Fibroblast of mammary gland (primary cell): ENCODE measurements at regions not wholly inside any gene's neighbourhood (a gene's known extent, or its start where the extent isn't known, plus 50 kb on each side); places are given as distances from the start of the nearest gene placed in this dataset.

Experiments used
- DNase-seq: peaks from one replicate; pipeline ENCODE4 v3.0.0-alpha.2; 2010; ENCODE audit warnings: low read depth
- H3K4me3 ChIP-seq: 2 replicates; pipeline ENCODE4 v1.5.1; 2011; ENCODE audit warnings: low read depth, mild to moderate bottlenecking, low read length, moderate library complexity; ENCODE audit not compliant: control insufficient read depth
- TF ChIP-seq, protein P1 (sequence below): conservative IDR thresholded peaks from 2 replicates; pipeline ENCODE4 v1.5.1; 2011; ENCODE audit warnings: low read depth, low read length, inconsistent platforms; ENCODE audit not compliant: control insufficient read depth, insufficient read depth

DNA sequence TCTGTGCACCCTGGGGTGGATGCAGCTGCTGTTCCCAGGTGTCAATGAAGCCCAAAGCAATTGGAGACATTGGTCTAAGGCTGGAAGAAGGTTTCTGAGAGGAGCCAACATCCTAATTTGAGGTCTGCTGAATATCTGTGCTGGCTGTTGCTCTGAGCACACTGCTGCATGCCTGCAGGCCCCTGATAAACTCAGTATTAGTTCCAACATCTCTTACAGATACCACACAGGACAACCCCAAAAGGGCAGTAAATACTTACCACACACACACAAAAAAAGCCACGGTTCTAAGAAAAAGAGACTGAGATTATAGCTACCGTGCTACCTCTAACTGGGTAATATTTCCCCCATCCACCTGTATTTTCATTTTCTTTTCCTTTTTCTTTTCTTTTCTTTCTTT is 164.3 kb upstream of the SOX4 start:
- TF ChIP-seq, protein P1, sequence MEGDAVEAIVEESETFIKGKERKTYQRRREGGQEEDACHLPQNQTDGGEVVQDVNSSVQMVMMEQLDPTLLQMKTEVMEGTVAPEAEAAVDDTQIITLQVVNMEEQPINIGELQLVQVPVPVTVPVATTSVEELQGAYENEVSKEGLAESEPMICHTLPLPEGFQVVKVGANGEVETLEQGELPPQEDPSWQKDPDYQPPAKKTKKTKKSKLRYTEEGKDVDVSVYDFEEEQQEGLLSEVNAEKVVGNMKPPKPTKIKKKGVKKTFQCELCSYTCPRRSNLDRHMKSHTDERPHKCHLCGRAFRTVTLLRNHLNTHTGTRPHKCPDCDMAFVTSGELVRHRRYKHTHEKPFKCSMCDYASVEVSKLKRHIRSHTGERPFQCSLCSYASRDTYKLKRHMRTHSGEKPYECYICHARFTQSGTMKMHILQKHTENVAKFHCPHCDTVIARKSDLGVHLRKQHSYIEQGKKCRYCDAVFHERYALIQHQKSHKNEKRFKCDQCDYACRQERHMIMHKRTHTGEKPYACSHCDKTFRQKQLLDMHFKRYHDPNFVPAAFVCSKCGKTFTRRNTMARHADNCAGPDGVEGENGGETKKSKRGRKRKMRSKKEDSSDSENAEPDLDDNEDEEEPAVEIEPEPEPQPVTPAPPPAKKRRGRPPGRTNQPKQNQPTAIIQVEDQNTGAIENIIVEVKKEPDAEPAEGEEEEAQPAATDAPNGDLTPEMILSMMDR = no peak
- no peak overlapping the region for H3K4me3 ChIP-seq
- no peak for DNase-seq

DNA sequence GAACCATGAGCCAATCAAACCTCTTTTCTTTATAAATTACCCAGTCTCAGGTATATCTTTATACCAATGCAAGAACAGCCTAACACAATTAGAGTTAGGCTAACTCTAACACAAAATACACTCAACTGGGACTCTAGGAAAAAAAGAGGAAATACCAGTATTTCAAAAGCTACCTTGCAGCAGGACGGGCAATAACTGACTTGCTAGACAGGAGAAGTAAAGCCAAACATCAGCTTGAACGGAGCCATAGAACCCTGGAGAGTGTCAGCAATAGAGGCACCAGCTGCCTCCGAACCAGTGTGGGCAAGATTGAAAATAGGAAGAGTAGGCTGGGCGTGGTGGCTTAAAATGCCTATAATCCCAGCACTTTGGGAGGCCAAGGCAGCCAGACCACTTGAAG is 162.0 kb upstream of the SOX4 start:
- TF ChIP-seq, protein P1 = no peak
- no peak overlapping the region for H3K4me3 ChIP-seq
- DNase-seq = no peak

DNA sequence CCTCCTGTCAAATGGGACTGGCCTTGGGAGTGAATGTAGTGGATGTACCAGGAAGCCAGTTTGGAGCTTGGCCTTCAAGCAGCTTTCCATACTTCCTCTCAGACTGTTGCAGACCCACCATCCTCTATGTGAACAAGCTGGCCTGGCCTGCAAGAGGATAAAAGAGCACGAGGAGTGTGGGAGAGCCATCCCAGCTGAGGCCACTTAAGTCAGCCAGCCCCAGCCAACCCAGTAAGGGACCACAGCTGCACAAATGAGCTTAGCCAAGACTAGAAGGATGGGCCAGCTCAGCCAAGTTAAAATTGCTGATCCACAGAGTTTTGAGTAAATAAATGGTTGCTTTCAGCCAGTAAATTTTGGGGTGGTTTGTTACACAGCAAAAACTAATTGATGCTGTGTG is 156.9 kb upstream of the SOX4 start:
- DNase-seq = no peak
- no peak overlapping the region for H3K4me3 ChIP-seq
- TF ChIP-seq, protein P1 = no peak

DNA sequence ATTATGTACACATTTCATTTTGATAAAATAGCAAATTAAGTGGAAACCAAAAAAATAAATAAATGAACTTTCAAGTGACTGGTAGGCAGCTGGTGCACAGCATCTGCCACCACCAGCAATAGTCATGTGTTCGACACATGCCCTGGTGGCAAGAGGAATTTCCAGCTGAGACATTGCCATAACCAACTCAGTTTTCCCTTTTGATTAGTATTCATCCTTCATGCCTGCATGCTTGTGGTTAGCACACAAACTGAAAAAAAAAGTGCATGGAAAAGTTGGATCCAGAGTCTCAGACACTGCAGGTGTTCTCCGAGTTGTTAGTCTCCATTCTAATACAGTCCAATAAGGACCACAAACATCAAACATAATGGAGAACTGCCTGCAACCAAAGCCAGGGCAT is 156.0 kb upstream of the SOX4 start:
- no peak for DNase-seq
- no peak overlapping the region for H3K4me3 ChIP-seq

DNA sequence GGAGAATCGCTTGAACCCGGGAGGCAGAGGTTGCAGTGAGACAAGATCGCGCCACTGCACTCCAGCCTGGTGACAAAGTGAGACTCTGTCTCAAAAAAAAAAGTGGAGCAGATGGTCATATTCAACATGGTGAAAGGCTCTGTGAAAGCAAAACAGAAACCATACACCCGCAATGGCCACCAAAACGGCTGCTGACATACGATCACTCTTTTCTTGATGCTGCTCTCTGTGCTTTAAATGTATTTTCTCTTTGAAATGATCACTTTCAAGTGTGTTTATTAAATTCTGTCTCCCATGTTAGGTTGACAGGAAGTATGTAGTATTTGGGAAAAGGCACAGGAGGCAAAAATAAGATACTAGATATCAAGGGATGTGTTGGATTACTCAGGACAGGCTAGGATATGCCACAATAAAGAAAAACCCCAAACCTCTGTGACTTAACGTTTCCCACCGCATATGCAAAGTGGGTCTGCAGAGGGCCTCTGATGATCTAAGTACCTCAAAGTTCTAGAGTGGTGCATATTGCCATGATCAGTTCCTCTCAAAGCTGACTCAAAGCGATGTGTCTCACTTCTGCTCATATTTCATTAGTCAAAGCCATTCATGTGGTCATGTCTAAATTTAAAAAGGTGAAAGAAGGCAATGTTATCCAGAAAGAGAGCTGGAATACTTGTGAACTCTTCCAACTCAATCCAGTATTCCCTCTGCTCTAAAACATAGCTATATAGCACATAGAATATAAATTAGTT is 155.1 kb upstream of the SOX4 start:
- no peak overlapping the region for H3K4me3 ChIP-seq
- TF ChIP-seq, protein P1 = no peak
- DNase-seq = peak; percentile 32

More for the DNA sequence above, 156.0 kb upstream of the SOX4 start:
- TF ChIP-seq, protein P1 = no peak

DNA sequence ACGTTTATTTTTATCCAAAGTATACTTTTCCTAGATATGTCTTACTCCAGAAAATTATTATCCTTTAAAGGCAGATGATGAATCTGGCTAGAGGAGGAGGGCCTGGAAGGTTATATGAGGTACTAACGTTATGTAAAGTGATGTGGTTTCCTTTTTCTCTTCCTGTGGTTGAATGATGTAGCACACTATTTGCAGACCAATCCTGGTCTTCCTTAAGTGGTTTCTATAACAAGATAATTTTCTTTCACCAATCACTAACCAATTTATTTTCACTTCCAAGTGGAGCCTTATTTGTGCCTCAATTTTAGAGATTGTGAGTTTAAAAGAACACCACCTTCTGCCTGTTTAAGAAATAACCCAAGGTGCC is 154.6 kb upstream of the SOX4 start:
- peak; percentile 19 for DNase-seq
- TF ChIP-seq, protein P1 = no peak
- no peak overlapping the region for H3K4me3 ChIP-seq
